Ishikawa (cell line): ENCODE measurements at regions not wholly inside any gene's neighbourhood (a gene's known extent, or its start where the extent isn't known, plus 50 kb on each side); places are given as distances from the start of the nearest gene placed in this dataset.

Experiments used
- CEBPB ChIP-seq: IDR thresholded peaks from 2 replicates; pipeline ENCODE4 v1.6.1; 2012
- CREB1 ChIP-seq: IDR thresholded peaks from 2 replicates; pipeline ENCODE4 v1.6.1; 2012; ENCODE audit warnings: low read depth
- EGR1 ChIP-seq: IDR thresholded peaks from 2 replicates; pipeline ENCODE4 v1.6.1; 2012
- EP300 ChIP-seq: IDR thresholded peaks from 2 replicates; pipeline ENCODE4 v1.6.1; 2012; ENCODE audit warnings: borderline replicate concordance
- FOXM1 ChIP-seq: IDR thresholded peaks from 2 replicates; pipeline ENCODE4 v1.6.1; 2012; ENCODE audit warnings: low read depth, borderline replicate concordance
- NFIC ChIP-seq: IDR thresholded peaks from 2 replicates; pipeline ENCODE4 v1.6.1; 2012
- RAD21 ChIP-seq: IDR thresholded peaks from 2 replicates; pipeline ENCODE4 v1.6.1; 2012; ENCODE audit warnings: low read depth
- TAF1 ChIP-seq: IDR thresholded peaks from 2 replicates; pipeline ENCODE4 v1.6.1; 2012; ENCODE audit warnings: low read depth, mild to moderate bottlenecking
- TCF12 ChIP-seq: IDR thresholded peaks from 2 replicates; pipeline ENCODE4 v1.6.1; 2012; ENCODE audit warnings: low read depth
- TEAD4 ChIP-seq: IDR thresholded peaks from 2 replicates; pipeline ENCODE4 v1.6.1; 2012
- YY1 ChIP-seq: IDR thresholded peaks from 2 replicates; pipeline ENCODE4 v1.6.1; 2012; ENCODE audit warnings: low read depth
- ZBTB7A ChIP-seq: IDR thresholded peaks from 2 replicates; pipeline ENCODE4 v1.6.1; 2012; ENCODE audit warnings: low read depth
- TF ChIP-seq, protein P1 (sequence below): IDR thresholded peaks from 2 replicates; pipeline ENCODE4 v1.6.1; 2012
- TF ChIP-seq, protein P2 (sequence below): IDR thresholded peaks from 2 replicates; pipeline ENCODE4 v1.6.1; 2012
- TF ChIP-seq, protein P3 (sequence below): IDR thresholded peaks from 2 replicates; pipeline ENCODE4 v1.6.1; 2012; ENCODE audit warnings: low read depth, mild to moderate bottlenecking

DNA sequence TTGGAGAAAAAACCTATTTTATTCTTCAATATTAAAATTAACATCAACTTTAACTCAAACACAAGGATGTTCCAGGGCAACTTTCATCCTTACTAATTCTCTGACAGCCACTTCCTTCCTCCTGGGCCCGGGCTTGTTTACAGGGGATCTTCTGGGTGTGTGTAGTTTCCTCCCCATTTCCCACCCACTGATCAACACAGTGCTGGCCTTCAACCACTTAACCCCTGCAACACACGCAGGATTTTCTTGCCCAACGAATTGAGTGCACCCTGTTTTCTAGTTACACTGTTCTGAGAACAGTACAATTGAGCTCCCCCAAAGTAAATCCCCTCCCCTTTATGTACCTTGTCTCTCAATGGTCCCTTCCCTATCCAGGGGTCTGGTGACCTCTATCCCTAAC is 83.1 kb upstream of the RANBP3L start:
- TF ChIP-seq FOXM1 (no peak), TEAD4 (no peak), YY1 (no peak), EGR1 (no peak), RAD21 (no peak), ZBTB7A (no peak), TCF12 (no peak), EP300 (no peak)
- TF ChIP-seq, protein P1, sequence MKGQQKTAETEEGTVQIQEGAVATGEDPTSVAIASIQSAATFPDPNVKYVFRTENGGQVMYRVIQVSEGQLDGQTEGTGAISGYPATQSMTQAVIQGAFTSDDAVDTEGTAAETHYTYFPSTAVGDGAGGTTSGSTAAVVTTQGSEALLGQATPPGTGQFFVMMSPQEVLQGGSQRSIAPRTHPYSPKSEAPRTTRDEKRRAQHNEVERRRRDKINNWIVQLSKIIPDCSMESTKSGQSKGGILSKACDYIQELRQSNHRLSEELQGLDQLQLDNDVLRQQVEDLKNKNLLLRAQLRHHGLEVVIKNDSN = no peak

DNA sequence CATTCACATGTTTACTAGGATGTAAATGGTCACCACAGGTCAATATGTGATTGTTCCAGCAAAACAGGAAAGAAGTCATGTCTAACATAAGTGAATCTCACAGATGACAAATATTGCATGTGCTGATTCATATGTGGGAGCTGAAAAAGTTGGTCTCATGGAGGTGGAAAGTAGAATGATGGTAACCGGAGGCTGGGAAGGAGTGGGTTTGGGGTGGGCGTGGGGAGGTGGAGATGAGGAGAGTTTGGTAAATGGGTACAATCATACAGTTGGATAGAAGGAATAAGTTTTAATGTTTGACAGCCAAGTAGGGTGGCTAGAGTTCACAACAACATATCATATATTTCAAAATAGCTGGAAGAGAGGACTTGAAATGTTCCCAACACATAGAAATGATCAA is 83.8 kb upstream of the RANBP3L start:
- no peak for TF ChIP-seq FOXM1
- no peak for TF ChIP-seq EP300
- TF ChIP-seq CEBPB = no peak
- TF ChIP-seq, protein P1 = no peak
- TF ChIP-seq TEAD4 = no peak
- TF ChIP-seq CREB1 = no peak
- no peak for TF ChIP-seq NFIC
- TF ChIP-seq RAD21 = no peak
- TF ChIP-seq, protein P2, sequence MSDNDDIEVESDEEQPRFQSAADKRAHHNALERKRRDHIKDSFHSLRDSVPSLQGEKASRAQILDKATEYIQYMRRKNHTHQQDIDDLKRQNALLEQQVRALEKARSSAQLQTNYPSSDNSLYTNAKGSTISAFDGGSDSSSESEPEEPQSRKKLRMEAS = no peak
- no peak for TF ChIP-seq TAF1
- TF ChIP-seq EGR1 = no peak
- no peak for TF ChIP-seq TCF12
- no peak for TF ChIP-seq YY1
- TF ChIP-seq, protein P3, sequence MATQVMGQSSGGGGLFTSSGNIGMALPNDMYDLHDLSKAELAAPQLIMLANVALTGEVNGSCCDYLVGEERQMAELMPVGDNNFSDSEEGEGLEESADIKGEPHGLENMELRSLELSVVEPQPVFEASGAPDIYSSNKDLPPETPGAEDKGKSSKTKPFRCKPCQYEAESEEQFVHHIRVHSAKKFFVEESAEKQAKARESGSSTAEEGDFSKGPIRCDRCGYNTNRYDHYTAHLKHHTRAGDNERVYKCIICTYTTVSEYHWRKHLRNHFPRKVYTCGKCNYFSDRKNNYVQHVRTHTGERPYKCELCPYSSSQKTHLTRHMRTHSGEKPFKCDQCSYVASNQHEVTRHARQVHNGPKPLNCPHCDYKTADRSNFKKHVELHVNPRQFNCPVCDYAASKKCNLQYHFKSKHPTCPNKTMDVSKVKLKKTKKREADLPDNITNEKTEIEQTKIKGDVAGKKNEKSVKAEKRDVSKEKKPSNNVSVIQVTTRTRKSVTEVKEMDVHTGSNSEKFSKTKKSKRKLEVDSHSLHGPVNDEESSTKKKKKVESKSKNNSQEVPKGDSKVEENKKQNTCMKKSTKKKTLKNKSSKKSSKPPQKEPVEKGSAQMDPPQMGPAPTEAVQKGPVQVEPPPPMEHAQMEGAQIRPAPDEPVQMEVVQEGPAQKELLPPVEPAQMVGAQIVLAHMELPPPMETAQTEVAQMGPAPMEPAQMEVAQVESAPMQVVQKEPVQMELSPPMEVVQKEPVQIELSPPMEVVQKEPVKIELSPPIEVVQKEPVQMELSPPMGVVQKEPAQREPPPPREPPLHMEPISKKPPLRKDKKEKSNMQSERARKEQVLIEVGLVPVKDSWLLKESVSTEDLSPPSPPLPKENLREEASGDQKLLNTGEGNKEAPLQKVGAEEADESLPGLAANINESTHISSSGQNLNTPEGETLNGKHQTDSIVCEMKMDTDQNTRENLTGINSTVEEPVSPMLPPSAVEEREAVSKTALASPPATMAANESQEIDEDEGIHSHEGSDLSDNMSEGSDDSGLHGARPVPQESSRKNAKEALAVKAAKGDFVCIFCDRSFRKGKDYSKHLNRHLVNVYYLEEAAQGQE = no peak
- TF ChIP-seq ZBTB7A = no peak

DNA sequence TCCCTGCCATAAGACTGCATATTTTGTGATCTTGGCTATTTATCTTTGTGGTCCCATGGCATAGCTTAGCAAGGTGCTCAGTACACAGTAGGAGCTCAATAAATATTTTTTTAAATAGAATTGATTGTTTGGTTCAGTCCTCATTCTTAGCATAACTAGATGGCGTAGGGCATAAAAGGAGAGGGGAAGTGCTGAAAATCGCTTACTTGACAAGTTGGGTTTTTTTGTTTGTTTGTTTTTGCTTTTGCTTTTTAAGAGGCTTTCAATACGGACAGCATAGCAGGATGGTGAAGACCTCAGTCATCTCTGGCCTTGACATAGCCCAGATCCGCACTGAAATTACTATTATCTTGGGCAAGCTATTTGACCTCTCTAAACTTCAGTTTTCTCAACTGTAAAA is 86.6 kb upstream of the RANBP3L start:
- TF ChIP-seq EGR1 = no peak
- TF ChIP-seq TEAD4 = no peak
- no peak for TF ChIP-seq CEBPB
- no peak for TF ChIP-seq ZBTB7A
- no peak for TF ChIP-seq EP300
- TF ChIP-seq, protein P3 = no peak
- TF ChIP-seq FOXM1 = no peak
- no peak for TF ChIP-seq YY1
- TF ChIP-seq TCF12 = no peak

DNA sequence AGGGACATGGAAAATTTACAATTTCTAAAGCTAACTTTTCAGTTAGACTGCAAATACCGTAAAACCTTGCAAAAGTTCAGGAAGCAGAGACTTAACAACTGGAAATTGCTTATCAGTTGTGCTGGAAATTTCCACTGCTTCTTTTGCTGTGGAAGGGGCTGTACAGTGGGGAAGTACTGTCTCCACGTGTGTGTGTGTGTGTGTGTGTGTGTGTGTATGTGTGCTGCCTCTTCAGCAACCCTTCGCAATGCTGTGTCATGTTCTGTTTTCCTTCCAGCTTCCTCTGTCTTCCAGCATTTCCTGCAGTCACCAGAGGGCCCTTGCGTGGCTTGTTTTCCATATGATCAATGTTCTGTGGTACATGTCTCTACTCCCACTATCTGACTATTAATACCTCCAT is 87.5 kb upstream of the RANBP3L start:
- no peak for TF ChIP-seq EGR1
- TF ChIP-seq, protein P1 = no peak
- TF ChIP-seq CREB1 = no peak
- TF ChIP-seq EP300 = no peak
- TF ChIP-seq TAF1 = no peak
- no peak for TF ChIP-seq FOXM1

DNA sequence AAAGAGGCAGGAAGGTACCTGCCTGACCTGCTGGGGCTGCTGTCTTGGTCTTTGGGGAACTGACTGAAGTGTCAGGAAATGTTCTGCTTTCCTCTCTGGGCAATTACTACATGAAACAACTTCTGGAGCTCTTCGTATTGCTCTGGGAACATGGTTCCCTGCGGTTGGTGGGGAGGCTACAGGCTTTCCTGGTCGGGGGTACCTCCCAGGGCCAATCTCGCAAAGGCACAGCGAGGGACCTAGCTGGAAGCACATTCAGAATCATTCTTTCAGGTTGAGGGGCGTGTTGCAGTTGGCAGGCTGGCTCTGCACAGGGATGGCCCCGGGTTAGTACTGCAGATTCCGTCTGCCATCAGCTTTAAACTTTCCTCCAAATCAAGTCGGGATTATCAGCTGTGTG is 88.9 kb upstream of the RANBP3L start:
- no peak for TF ChIP-seq RAD21
- TF ChIP-seq EP300 = no peak
- TF ChIP-seq NFIC = no peak
- TF ChIP-seq ZBTB7A = no peak
- no peak for TF ChIP-seq TEAD4
- TF ChIP-seq, protein P2 = no peak
- TF ChIP-seq EGR1 = no peak
- no peak for TF ChIP-seq FOXM1
- no peak for TF ChIP-seq YY1
- TF ChIP-seq CEBPB = no peak
- no peak for TF ChIP-seq CREB1
- TF ChIP-seq TCF12 = no peak
- TF ChIP-seq, protein P3 = no peak
- TF ChIP-seq TAF1 = no peak
- TF ChIP-seq, protein P1 = no peak
